Ovary (tissue), 3 donors: ENCODE measurements at regions not wholly inside any gene's neighbourhood (a gene's known extent, or its start where the extent isn't known, plus 50 kb on each side); places are given as distances from the start of the nearest gene placed in this dataset.

Experiments
- EP300 ChIP-seq: sonication (generic); formaldehyde crosslinking; IDR thresholded peaks from one replicate; pipeline ENCODE4 v1.6.1; 2017; ENCODE audit warnings: antibody characterized with exemption
- POLR2A ChIP-seq: fragments of 450-650 bp; IDR thresholded peaks from one replicate; pipeline ENCODE4 v1.6.1; 2017; ENCODE audit warnings: antibody characterized with exemption, mild to moderate bottlenecking, moderate library complexity
- TF ChIP-seq, protein P1 (sequence below), 3 donors: fragments of 450-650 bp in 2 of 3; fragments of 200-600 bp in 1 of 3; IDR thresholded peaks; one replicate each; pipeline versions ENCODE4 v1.5.1 to v1.8.0; 2016 to 2022; ENCODE audit warnings: antibody characterized with exemption in 3 of 3, mild to moderate bottlenecking in 1 of 3
- donor health status: DM: no; HTN: no; CAD: no.

DNA sequence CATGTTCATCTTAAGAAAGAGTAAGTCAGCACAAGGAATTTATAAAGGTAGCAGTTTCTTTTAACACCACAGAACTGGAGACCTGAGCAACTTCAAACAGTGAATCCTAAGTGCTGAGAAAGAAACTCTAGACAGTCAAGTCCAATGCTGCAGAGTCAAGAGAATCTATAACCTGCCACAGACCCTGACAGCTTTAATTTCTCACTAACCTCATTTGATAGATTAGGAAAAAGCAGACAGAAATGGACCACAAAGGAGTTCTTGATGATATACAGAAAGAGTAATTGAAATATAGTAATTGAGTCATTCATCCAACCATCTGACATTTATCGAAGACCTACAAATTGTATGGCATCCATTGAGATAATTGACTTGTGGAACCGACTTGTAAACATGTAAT is 847.0 kb downstream of the SORCS1 start:
- TF ChIP-seq, protein P1, sequence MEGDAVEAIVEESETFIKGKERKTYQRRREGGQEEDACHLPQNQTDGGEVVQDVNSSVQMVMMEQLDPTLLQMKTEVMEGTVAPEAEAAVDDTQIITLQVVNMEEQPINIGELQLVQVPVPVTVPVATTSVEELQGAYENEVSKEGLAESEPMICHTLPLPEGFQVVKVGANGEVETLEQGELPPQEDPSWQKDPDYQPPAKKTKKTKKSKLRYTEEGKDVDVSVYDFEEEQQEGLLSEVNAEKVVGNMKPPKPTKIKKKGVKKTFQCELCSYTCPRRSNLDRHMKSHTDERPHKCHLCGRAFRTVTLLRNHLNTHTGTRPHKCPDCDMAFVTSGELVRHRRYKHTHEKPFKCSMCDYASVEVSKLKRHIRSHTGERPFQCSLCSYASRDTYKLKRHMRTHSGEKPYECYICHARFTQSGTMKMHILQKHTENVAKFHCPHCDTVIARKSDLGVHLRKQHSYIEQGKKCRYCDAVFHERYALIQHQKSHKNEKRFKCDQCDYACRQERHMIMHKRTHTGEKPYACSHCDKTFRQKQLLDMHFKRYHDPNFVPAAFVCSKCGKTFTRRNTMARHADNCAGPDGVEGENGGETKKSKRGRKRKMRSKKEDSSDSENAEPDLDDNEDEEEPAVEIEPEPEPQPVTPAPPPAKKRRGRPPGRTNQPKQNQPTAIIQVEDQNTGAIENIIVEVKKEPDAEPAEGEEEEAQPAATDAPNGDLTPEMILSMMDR (IDR thresholded peaks at IDR 0.05) = no peak
- no peak for TF ChIP-seq POLR2A
- no peak for TF ChIP-seq EP300
